HEK293 (cell line): ENCODE measurements at regions not wholly inside any gene's neighbourhood (a gene's known extent, or its start where the extent isn't known, plus 50 kb on each side); places are given as distances from the start of the nearest gene placed in this dataset.

Experiments used
- CTCF ChIA-PET: fragments of 350-600 bp; formaldehyde crosslinking; extraction: SDS; loops from one replicate; lab custom pipeline; 2021; ENCODE audit warnings: antibody characterized with exemption; lab: Yijun Ruan, JAX
- POLR2A ChIA-PET: fragments of 300-600 bp; formaldehyde crosslinking; extraction: SDS; loops from one replicate; lab custom pipeline; 2020; ENCODE audit warnings: antibody characterized with exemption, inconsistent platforms; lab: Yijun Ruan, JAX
- H3K27ac ChIP-seq: fragments of 200-500 bp; sonication (Bioruptor generic); 2 replicates; pipeline ENCODE4 v1.5.1; 2014; ENCODE audit warnings: low read depth, low read length, control low read depth, inconsistent platforms; ENCODE audit errors: extremely low read depth
- H3K36me3 ChIP-seq, 2 experiments: fragments of 200-500 bp in 1 of 2; sonication (Bioruptor generic) in 1 of 2; 1 replicate in 1 of 2; 2 replicates in 1 of 2; pipeline ENCODE4 v1.5.1; 2014 to 2017; ENCODE audit warnings: inconsistent platforms in 2 of 2, low read length in 2 of 2; ENCODE audit not compliant: control insufficient read depth in 2 of 2, insufficient read depth in 1 of 2
- H3K4me1 ChIP-seq: fragments of 200-500 bp; sonication (Bioruptor generic); 2 replicates; pipeline ENCODE4 v1.5.1; 2014; ENCODE audit warnings: mild to moderate bottlenecking, low read length, inconsistent platforms; ENCODE audit not compliant: control insufficient read depth, insufficient read depth
- H3K4me3 ChIP-seq: 2 replicates; pipeline ENCODE4 v1.5.1; 2011; ENCODE audit warnings: low read depth, mild to moderate bottlenecking, control low read depth, low read length, moderate library complexity
- H3K9me3 ChIP-seq: fragments of 200-500 bp; sonication (Bioruptor generic); 2 replicates; pipeline ENCODE4 v1.5.1; 2014; ENCODE audit warnings: low read depth, low read length, inconsistent platforms; ENCODE audit not compliant: control insufficient read depth, insufficient read depth
- ATF2 ChIP-seq: fragments of 450-650 bp; formaldehyde crosslinking; IDR thresholded peaks from 2 replicates; pipeline ENCODE4 v1.5.1; 2016; ENCODE audit warnings: missing biosample characterization, missing genetic modification characterization, low read depth
- EGR2 ChIP-seq: fragments of 450-650 bp; formaldehyde crosslinking; IDR thresholded peaks from 2 replicates; pipeline ENCODE4 v1.5.1; 2016; ENCODE audit warnings: low read depth, missing biosample characterization, missing genetic modification characterization
- GLI2 ChIP-seq: fragments of 450-650 bp; formaldehyde crosslinking; IDR thresholded peaks from 2 replicates; pipeline ENCODE4; 2017; ENCODE audit warnings: missing biosample characterization, missing genetic modification characterization, low read depth, borderline replicate concordance
- GLIS2 ChIP-seq: fragments of 450-650 bp; formaldehyde crosslinking; IDR thresholded peaks from 2 replicates; pipeline ENCODE4 v1.5.1; 2016; ENCODE audit warnings: missing biosample characterization, missing genetic modification characterization
- HOXD13 ChIP-seq: sonication (generic); formaldehyde crosslinking; IDR thresholded peaks from 2 replicates; pipeline ENCODE4 v1.8.0; 2022; ENCODE audit warnings: missing genetic modification reagents, borderline replicate concordance
- IKZF3 ChIP-seq: fragments of 450-650 bp; IDR thresholded peaks from 2 replicates; pipeline ENCODE4 v1.5.0; 2018; ENCODE audit warnings: missing biosample characterization, mild to moderate bottlenecking, missing genetic modification characterization, moderate library complexity
- KLF8 ChIP-seq: fragments of 450-650 bp; formaldehyde crosslinking; IDR thresholded peaks from 2 replicates; pipeline ENCODE4 v1.5.1; 2016; ENCODE audit warnings: missing biosample characterization, missing genetic modification characterization
- MZF1 ChIP-seq: fragments of 450-650 bp; formaldehyde crosslinking; IDR thresholded peaks from 2 replicates; pipeline ENCODE4 v1.5.1; 2017; ENCODE audit warnings: missing biosample characterization, missing genetic modification characterization, borderline replicate concordance
- SETDB1 ChIP-seq: IDR thresholded peaks from one replicate; pipeline ENCODE4 v1.6.1; 2017; ENCODE audit warnings: mild to moderate bottlenecking, low read length, moderate library complexity, mixed read lengths; ENCODE audit not compliant: insufficient read length
- SP3 ChIP-seq: fragments of 450-650 bp; formaldehyde crosslinking; IDR thresholded peaks from 2 replicates; pipeline ENCODE4 v1.5.1; 2016; ENCODE audit warnings: missing biosample characterization, missing genetic modification characterization
- ZBTB49 ChIP-seq: fragments of 450-650 bp; formaldehyde crosslinking; IDR thresholded peaks from 2 replicates; pipeline ENCODE4 v1.5.1; 2016; ENCODE audit warnings: missing biosample characterization, missing genetic modification characterization, low read depth
- ZBTB7A ChIP-seq: fragments of 450-650 bp; formaldehyde crosslinking; IDR thresholded peaks from 2 replicates; pipeline ENCODE4 v1.5.1; 2016; ENCODE audit warnings: low read depth, missing biosample characterization, missing genetic modification characterization
- ZBTB8A ChIP-seq: fragments of 450-650 bp; formaldehyde crosslinking; IDR thresholded peaks from 2 replicates; pipeline ENCODE4 v1.5.1; 2016; ENCODE audit warnings: missing biosample characterization, missing genetic modification characterization
- ZEB2 ChIP-seq: fragments of 450-650 bp; formaldehyde crosslinking; IDR thresholded peaks from 2 replicates; pipeline ENCODE4 v1.5.1; 2016; ENCODE audit warnings: missing biosample characterization, missing genetic modification characterization
- ZIC2 ChIP-seq: fragments of 450-650 bp; formaldehyde crosslinking; IDR thresholded peaks from 2 replicates; pipeline ENCODE4 v1.5.1; 2016; ENCODE audit warnings: missing biosample characterization, missing genetic modification characterization
- ZNF223 ChIP-seq: fragments of 450-650 bp; formaldehyde crosslinking; IDR thresholded peaks from 2 replicates; pipeline ENCODE4 v1.5.1; 2016; ENCODE audit warnings: missing biosample characterization, missing genetic modification characterization
- ZNF24 ChIP-seq: fragments of 450-650 bp; formaldehyde crosslinking; IDR thresholded peaks from 2 replicates; pipeline ENCODE4 v1.5.1; 2016; ENCODE audit warnings: missing biosample characterization, missing genetic modification characterization
- ZNF335 ChIP-seq: fragments of 450-650 bp; formaldehyde crosslinking; conservative IDR thresholded peaks from 2 replicates; pipeline ENCODE4 v1.5.1; 2016; ENCODE audit warnings: missing biosample characterization, missing genetic modification characterization
- ZNF350 ChIP-seq: fragments of 450-650 bp; formaldehyde crosslinking; IDR thresholded peaks from 2 replicates; pipeline ENCODE4 v1.5.0; 2017; ENCODE audit warnings: missing biosample characterization, mild to moderate bottlenecking, missing genetic modification characterization
- ZNF391 ChIP-seq: fragments of 450-650 bp; formaldehyde crosslinking; IDR thresholded peaks from 2 replicates; pipeline ENCODE4 v1.5.1; 2016; ENCODE audit warnings: low read depth, missing biosample characterization, missing genetic modification characterization, borderline replicate concordance
- ZNF571 ChIP-seq: fragments of 450-650 bp; formaldehyde crosslinking; IDR thresholded peaks from 2 replicates; pipeline ENCODE4 v1.5.0; 2017; ENCODE audit warnings: missing biosample characterization, missing genetic modification characterization
- ZNF639 ChIP-seq: fragments of 450-650 bp; formaldehyde crosslinking; IDR thresholded peaks from 2 replicates; pipeline ENCODE4 v1.5.1; 2016; ENCODE audit warnings: missing biosample characterization, missing genetic modification characterization
- ZNF660 ChIP-seq: fragments of 450-650 bp; IDR thresholded peaks from 2 replicates; pipeline ENCODE4 v1.5.1; 2018; ENCODE audit warnings: missing biosample characterization, mild to moderate bottlenecking, missing genetic modification characterization
- ZNF692 ChIP-seq: fragments of 450-650 bp; formaldehyde crosslinking; IDR thresholded peaks from 2 replicates; pipeline ENCODE4 v1.5.1; 2016; ENCODE audit warnings: missing biosample characterization, missing genetic modification characterization
- ZNF777 ChIP-seq: fragments of 450-650 bp; formaldehyde crosslinking; IDR thresholded peaks from 2 replicates; pipeline ENCODE4 v1.5.1; 2017; ENCODE audit warnings: missing biosample characterization, missing genetic modification characterization, borderline replicate concordance
- ZNF843 ChIP-seq: fragments of 450-650 bp; formaldehyde crosslinking; IDR thresholded peaks from 2 replicates; pipeline ENCODE4 v1.5.1; 2016; ENCODE audit warnings: missing biosample characterization, missing genetic modification characterization
- ZSCAN30 ChIP-seq: fragments of 450-650 bp; IDR thresholded peaks from 2 replicates; pipeline ENCODE4 v1.5.1; 2018; ENCODE audit warnings: missing biosample characterization, mild to moderate bottlenecking, missing genetic modification characterization, moderate library complexity
- ZXDB ChIP-seq: fragments of 450-650 bp; formaldehyde crosslinking; IDR thresholded peaks from 2 replicates; pipeline ENCODE4 v1.5.1; 2016; ENCODE audit warnings: missing biosample characterization, missing genetic modification characterization

- H3K4me1 ChIP-seq: peaks cover 15% of the 10 kb centered on the region
- no peaks in the 10 kb centered on the region for H3K36me3 ChIP-seq
- H3K9me3 ChIP-seq: no peaks in the 10 kb centered on the region
- H3K27ac ChIP-seq: 0 out of 2 replicates have a peak overlapping the region, but pooled peaks have one; percentile 18
- no peak for TF ChIP-seq ZBTB7A (tag by site-specific recombination)
- no peak for TF ChIP-seq ZNF335 (tag by site-specific recombination)
- ChIA-PET CTCF (interaction anchor here (0.6 to 1.1 kb wide), 3 partner anchors 35 to 284 kb away, joined by 3 to 6 read pairs (median 5); no protein-coding TSS in a partner anchor), POLR2A (no interaction called here)
- no peak overlapping the region for H3K4me3 ChIP-seq
These were observed 309.2 kb upstream of the MAP3K7 start for GRCh38 chr6:90896075-90896547.

GRCh38 chr6:90895299-90896074 is 308.6 kb upstream of the MAP3K7 start:
- CTCF ChIA-PET: interaction anchor here (0.6 to 1.1 kb wide), 3 partner anchors 35 to 284 kb away, joined by 3 to 6 read pairs (median 5); no protein-coding TSS in a partner anchor
- H3K27ac ChIP-seq: peak overlapping the region; percentile 18; the same call in 1 of the 2 replicates
- peaks cover 15% of the 10 kb centered on the region for H3K4me1 ChIP-seq
- H3K9me3 ChIP-seq: no peaks in the 10 kb centered on the region
- H3K4me3 ChIP-seq: no peak overlapping the region
- no peaks in the 10 kb centered on the region for H3K36me3 ChIP-seq
- POLR2A ChIA-PET: no interaction called here
- TF ChIP-seq HOXD13 (CRISPR knock-in tag): 0 out of 2 replicates have a peak, but pooled peaks have one; percentile 31
- no peak for TF ChIP-seq ZBTB49 (tag by site-specific recombination)
- TF ChIP-seq ZNF639 (tag by site-specific recombination): peak; percentile 70
- TF ChIP-seq ZBTB8A (tag by site-specific recombination): peak; percentile 53
- TF ChIP-seq ZEB2 (tag by site-specific recombination): peak; percentile 99
- TF ChIP-seq ZNF223 (tag by site-specific recombination): no peak
- TF ChIP-seq IKZF3 (tag by site-specific recombination): peak; percentile 84
- TF ChIP-seq KLF8: peak; percentile 82
- peak; percentile 81 for TF ChIP-seq GLI2
- TF ChIP-seq GLIS2: no peak
- TF ChIP-seq ZXDB (tag by site-specific recombination): peak; percentile 92
- peak; percentile 98 for TF ChIP-seq ZNF843 (tag by site-specific recombination)
- TF ChIP-seq ZNF777 (tag by site-specific recombination): no peak
- peak; percentile 45 for TF ChIP-seq SETDB1
- no peak for TF ChIP-seq ZNF571 (tag by site-specific recombination)
- peak; percentile 81; the same call in 1 of the 2 replicates for TF ChIP-seq ZSCAN30
- no peak for TF ChIP-seq ZNF350 (tag by site-specific recombination)
- 0 out of 2 replicates have a peak, but pooled peaks have one; percentile 11 for TF ChIP-seq ZNF335 (tag by site-specific recombination)
- peak; percentile 88 for TF ChIP-seq ZNF660
- TF ChIP-seq ATF2 (tag by site-specific recombination): peak; percentile 61
- peak; percentile 99 for TF ChIP-seq MZF1 (tag by site-specific recombination)
- TF ChIP-seq EGR2 (tag by site-specific recombination): no peak
- TF ChIP-seq SP3: peak; percentile 31; the same call in 1 of the 2 replicates
- peak; percentile 88 for TF ChIP-seq ZNF24 (tag by site-specific recombination)
- TF ChIP-seq ZNF391 (tag by site-specific recombination): no peak; the same call in 1 of the 2 replicates
- peak; percentile 92 for TF ChIP-seq ZIC2
- TF ChIP-seq ZNF692 (tag by site-specific recombination): peak; percentile 70
